Fibroblast of lung (primary cell): ENCODE measurements at regions not wholly inside any gene's neighbourhood (a gene's known extent, or its start where the extent isn't known, plus 50 kb on each side); places are given as distances from the start of the nearest gene placed in this dataset.

ENCODE experiments used
- DNase-seq, 2 donors: peaks; one replicate each; pipeline versions ENCODE4 v3.0.0 to v3.0.0-alpha.2; 2010; ENCODE audit warnings: low read depth in 2 of 2
- H2AFZ ChIP-seq: 2 replicates; pipeline ENCODE4 v1.5.1; 2012; ENCODE audit warnings: low read length, control low read depth, inconsistent platforms
- H3K27ac ChIP-seq: 2 replicates; pipeline ENCODE4 v1.5.1; 2011; ENCODE audit warnings: low read length, control low read depth; ENCODE audit not compliant: insufficient read depth
- H3K27me3 ChIP-seq: 2 replicates; pipeline ENCODE4 v1.5.1; 2011; ENCODE audit warnings: mild to moderate bottlenecking, low read length; ENCODE audit not compliant: control insufficient read depth, insufficient read depth
- H3K36me3 ChIP-seq: 2 replicates; pipeline ENCODE4 v1.5.1; 2011; ENCODE audit warnings: low read length; ENCODE audit not compliant: control insufficient read depth, insufficient read depth
- H3K4me1 ChIP-seq: 2 replicates; pipeline ENCODE4 v1.5.1; 2011; ENCODE audit warnings: low read length; ENCODE audit not compliant: control insufficient read depth, insufficient read depth; ENCODE audit errors: extremely low read depth
- H3K4me2 ChIP-seq: 2 replicates; pipeline ENCODE4 v1.5.1; 2011; ENCODE audit warnings: low read length, control low read depth; ENCODE audit not compliant: insufficient read depth; ENCODE audit errors: extremely low read depth
- H3K4me3 ChIP-seq, 4 experiments: fragments of 200-600 bp in 1 of 4; sonication (generic) in 1 of 4; replicated peaks in 1 of 4; 2 replicates each; pipeline ENCODE4 v1.5.1; 2011 to 2016; ENCODE audit warnings: low read length in 4 of 4, low read depth in 3 of 4, mild to moderate bottlenecking in 3 of 4, control low read depth in 2 of 4, inconsistent platforms in 1 of 4, mixed read lengths in 1 of 4; ENCODE audit not compliant: insufficient read depth in 1 of 4; ENCODE audit errors: control extremely low read depth in 1 of 4
- H3K79me2 ChIP-seq: 2 replicates; pipeline ENCODE4 v1.5.1; 2012; ENCODE audit warnings: mild to moderate bottlenecking, low read length, inconsistent platforms; ENCODE audit not compliant: control insufficient read depth, insufficient read depth
- H3K9ac ChIP-seq: 2 replicates; pipeline ENCODE4 v1.5.1; 2011; ENCODE audit warnings: mild to moderate bottlenecking, low read length, control low read depth; ENCODE audit not compliant: insufficient read depth
- H3K9me3 ChIP-seq: 2 replicates; pipeline ENCODE4 v1.5.1; 2012; ENCODE audit warnings: low read depth, low read length; ENCODE audit not compliant: control insufficient read depth, insufficient read depth
- H4K20me1 ChIP-seq: 2 replicates; pipeline ENCODE4 v1.5.1; 2011; ENCODE audit warnings: low read length; ENCODE audit not compliant: control insufficient read depth, insufficient read depth; ENCODE audit errors: extremely low read depth
- EZH2 ChIP-seq: IDR thresholded peaks from 2 replicates; pipeline ENCODE4 v1.5.1; 2012; ENCODE audit warnings: low read length, control low read depth, mild to moderate bottlenecking; ENCODE audit errors: missing control alignments
- TF ChIP-seq, protein P1 (sequence below), 2 donors: IDR thresholded peaks in 1 of 2; conservative IDR thresholded peaks in 1 of 2; 1 replicate in 1 of 2; 2 replicates in 1 of 2; pipeline ENCODE4 v1.5.1; 2011 to 2012; ENCODE audit warnings: low read length in 2 of 2, control low read depth in 1 of 2, inconsistent platforms in 1 of 2, low read depth in 1 of 2, mild to moderate bottlenecking in 1 of 2

DNA sequence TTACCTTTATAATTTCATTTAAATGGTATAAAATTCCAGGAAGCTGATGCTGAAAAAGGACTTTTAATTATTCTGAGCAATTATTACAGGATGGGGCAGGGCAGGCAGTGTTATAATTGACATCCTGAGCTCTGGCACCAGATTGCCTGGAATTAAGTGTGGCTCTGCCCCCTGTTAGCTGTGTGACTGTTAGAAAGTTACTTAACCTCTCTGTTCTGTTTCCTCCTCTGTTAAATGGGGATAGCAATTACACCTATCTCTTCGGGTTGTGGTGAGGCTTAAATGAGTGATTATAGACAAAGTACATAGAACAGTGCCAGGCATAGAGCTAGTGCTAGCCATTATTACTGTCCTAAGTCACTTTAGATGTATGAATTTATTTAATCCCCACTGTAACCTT, 327.3 kb downstream of the SMAD2 start:
- no peak overlapping the region for H3K4me3 ChIP-seq
- H3K9ac ChIP-seq, result no peak overlapping the region
- no peaks in the 10 kb centered on the region for H3K79me2 ChIP-seq
- TF ChIP-seq EZH2, result no peak
- TF ChIP-seq, protein P1, sequence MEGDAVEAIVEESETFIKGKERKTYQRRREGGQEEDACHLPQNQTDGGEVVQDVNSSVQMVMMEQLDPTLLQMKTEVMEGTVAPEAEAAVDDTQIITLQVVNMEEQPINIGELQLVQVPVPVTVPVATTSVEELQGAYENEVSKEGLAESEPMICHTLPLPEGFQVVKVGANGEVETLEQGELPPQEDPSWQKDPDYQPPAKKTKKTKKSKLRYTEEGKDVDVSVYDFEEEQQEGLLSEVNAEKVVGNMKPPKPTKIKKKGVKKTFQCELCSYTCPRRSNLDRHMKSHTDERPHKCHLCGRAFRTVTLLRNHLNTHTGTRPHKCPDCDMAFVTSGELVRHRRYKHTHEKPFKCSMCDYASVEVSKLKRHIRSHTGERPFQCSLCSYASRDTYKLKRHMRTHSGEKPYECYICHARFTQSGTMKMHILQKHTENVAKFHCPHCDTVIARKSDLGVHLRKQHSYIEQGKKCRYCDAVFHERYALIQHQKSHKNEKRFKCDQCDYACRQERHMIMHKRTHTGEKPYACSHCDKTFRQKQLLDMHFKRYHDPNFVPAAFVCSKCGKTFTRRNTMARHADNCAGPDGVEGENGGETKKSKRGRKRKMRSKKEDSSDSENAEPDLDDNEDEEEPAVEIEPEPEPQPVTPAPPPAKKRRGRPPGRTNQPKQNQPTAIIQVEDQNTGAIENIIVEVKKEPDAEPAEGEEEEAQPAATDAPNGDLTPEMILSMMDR (conservative IDR thresholded peaks at IDR 0.05 in 1 of 2, IDR thresholded peaks at IDR 0.05 in 1 of 2; ENCODE audit: low read depth in 1 of 2, low read length in 2 of 2), result no peak
- H3K27ac ChIP-seq, result no peak overlapping the region
- H3K9me3 ChIP-seq, result no peaks in the 10 kb centered on the region
- no peak overlapping the region for H2AFZ ChIP-seq
- no peaks in the 10 kb centered on the region for H3K4me1 ChIP-seq
- no peak overlapping the region for H3K4me2 ChIP-seq
- H4K20me1 ChIP-seq, result no peaks in the 10 kb centered on the region
- H3K27me3 ChIP-seq, result no peaks in the 10 kb centered on the region
- H3K36me3 ChIP-seq, result no peaks in the 10 kb centered on the region
- no peak for DNase-seq

DNA sequence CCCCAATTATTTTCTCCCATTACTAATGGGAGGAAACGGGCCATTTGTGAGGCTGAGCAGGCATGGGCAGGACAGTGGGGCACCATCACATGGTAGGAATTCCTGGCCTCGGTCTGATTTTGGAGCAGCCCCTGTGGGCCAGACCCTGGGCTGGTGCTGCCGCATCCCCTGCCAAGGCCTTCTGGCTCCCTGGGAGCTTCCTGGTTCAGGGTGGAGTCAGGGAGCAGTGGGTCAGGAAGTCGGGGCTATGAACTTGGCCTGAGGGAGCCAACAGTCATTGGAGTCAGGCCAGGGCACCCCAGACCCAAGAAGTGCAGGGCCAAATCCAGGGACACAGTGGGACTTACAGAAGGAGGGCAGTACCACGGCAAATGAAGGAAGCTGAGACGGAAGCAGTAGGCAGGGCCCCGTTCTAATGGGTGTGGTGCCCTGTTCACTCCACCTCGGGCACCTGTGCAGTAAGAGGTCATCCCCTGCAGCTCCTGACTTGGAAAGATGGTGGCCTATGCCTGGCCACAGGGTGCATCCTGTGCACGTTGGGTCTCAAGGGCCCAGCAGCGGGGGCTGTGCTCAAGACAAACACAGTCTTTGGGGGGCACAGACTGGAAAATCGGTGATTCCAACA, 328.1 kb downstream of the SMAD2 start:
- Histone ChIP-seq H3K9me3 (no peaks in the 10 kb centered on the region), H3K4me2 (no peak overlapping the region), H3K4me3 (no peak overlapping the region), H4K20me1 (no peaks in the 10 kb centered on the region), H3K36me3 (no peaks in the 10 kb centered on the region), H3K9ac (no peak overlapping the region), H3K79me2 (no peaks in the 10 kb centered on the region), H3K27me3 (no peaks in the 10 kb centered on the region), H3K4me1 (no peaks in the 10 kb centered on the region), H3K27ac (no peak overlapping the region), H2AFZ (no peak overlapping the region)
- no peak for TF ChIP-seq EZH2
- DNase-seq, result no peak

DNA sequence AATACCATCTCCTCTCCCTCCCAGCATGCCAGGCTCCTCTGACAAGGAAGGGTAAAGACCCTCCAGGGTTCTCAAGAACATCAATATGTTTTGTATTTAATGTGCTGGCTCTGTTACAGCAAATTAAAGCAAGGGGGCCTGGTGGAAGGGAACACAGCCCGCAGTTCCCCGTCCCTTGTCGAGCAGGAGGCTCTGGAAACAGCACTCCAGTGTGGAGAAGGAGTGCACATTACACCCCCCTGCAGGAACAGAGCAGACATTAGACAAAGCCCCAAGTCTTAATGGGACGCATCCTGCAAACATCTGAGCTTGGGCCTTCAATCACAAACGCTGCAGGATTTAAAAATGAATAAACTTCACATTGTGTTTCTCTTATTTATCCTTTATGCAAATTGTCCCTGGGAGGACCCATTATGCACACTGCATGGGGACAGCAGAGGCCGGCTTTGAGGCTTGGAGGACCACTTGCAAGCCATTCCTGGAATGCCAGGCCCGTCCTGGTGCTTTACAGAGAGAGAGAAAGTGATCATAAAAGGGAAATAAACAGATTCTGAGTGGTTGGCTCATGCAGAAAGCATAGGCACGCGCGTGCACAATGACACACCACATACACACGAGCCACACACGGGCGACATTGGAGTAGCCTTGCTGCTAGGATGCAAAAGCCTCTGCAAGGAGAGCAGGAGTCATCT, 328.7 kb downstream of the SMAD2 start:
- Histone ChIP-seq H3K4me2 (no peak overlapping the region), H3K27ac (no peak overlapping the region), H3K9ac (no peak overlapping the region), H3K9me3 (no peaks in the 10 kb centered on the region), H4K20me1 (no peaks in the 10 kb centered on the region), H2AFZ (no peak overlapping the region), H3K4me1 (no peaks in the 10 kb centered on the region), H3K79me2 (no peaks in the 10 kb centered on the region), H3K4me3 (no peak overlapping the region), H3K27me3 (no peaks in the 10 kb centered on the region), H3K36me3 (no peaks in the 10 kb centered on the region)
- TF ChIP-seq, protein P1 (conservative IDR thresholded peaks at IDR 0.05 in 1 of 2, IDR thresholded peaks at IDR 0.05 in 1 of 2; ENCODE audit: low read depth in 1 of 2, low read length in 2 of 2), result no peak
- no peak for DNase-seq
